Heart right ventricle (tissue), 16 donors: ENCODE measurements at regions not wholly inside any gene's neighbourhood (a gene's known extent, or its start where the extent isn't known, plus 50 kb on each side); places are given as distances from the start of the nearest gene placed in this dataset.

Experiments
- ATAC-seq, 8 donors: fragments of 200-7000 bp; cut with Tn5 transposase; one replicate each; pipeline ENCODE4 v1.9.1; 2020; ENCODE audit warnings: mild to moderate bottlenecking in 8 of 8, moderate library complexity in 8 of 8, moderate number of reproducible peaks in 1 of 8
- DNase-seq, 2 donors: peaks; one replicate each; pipeline ENCODE4 v3.0.0-alpha.2; 2020
- H3K27ac ChIP-seq, 10 donors: fragments of 200-600 bp; sonication (generic) in 2 of 10; one replicate each; pipeline versions ENCODE4 v1.5.0 to v1.8.0; 2020 to 2022; ENCODE audit warnings: mild to moderate bottlenecking in 3 of 10
- H3K27me3 ChIP-seq, 7 donors: fragments of 200-600 bp; one replicate each; pipeline ENCODE4 v1.8.0; 2021 to 2022; ENCODE audit warnings: mild to moderate bottlenecking in 2 of 7
- H3K36me3 ChIP-seq, 9 donors: fragments of 200-600 bp; sonication (generic) in 1 of 9; one replicate each; pipeline versions ENCODE4 v1.5.0 to v1.8.0; 2020 to 2022; ENCODE audit warnings: mild to moderate bottlenecking in 2 of 9
- H3K4me1 ChIP-seq, 9 donors: fragments of 200-600 bp; sonication (generic) in 1 of 9; one replicate each; pipeline versions ENCODE4 v1.5.0 to v1.8.0; 2020 to 2022; ENCODE audit warnings: mild to moderate bottlenecking in 4 of 9
- H3K4me3 ChIP-seq, 10 donors: fragments of 200-600 bp; sonication (generic) in 2 of 10; one replicate each; pipeline versions ENCODE4 v1.5.0 to v1.8.0; 2020 to 2022; ENCODE audit warnings: mild to moderate bottlenecking in 7 of 10, moderate library complexity in 2 of 10
- H3K9me3 ChIP-seq, 11 donors: fragments of 200-600 bp in 10 of 11; sonication (generic) in 2 of 11; one replicate each; pipeline versions ENCODE4 v1.5.0 to v1.8.0; 2013 to 2022; ENCODE audit warnings: mild to moderate bottlenecking in 2 of 11, control low read depth in 1 of 11, moderate library complexity in 1 of 11
- WGBS, 2 donors: extraction: QIAGEN DNeasy Blood & Tissue Kit; methylation state at CpG; one replicate each; pipeline ENCODE4 v1.1.7; 2013; ENCODE audit warnings: inconsistent platforms in 1 of 2; 5-methylcytosine and 5-hydroxymethylcytosine counted together
- intact Hi-C, 10 donors: fragments of 100-400 bp; cut with DNase I; formaldehyde crosslinking; loops; one replicate each; pipeline versions ENCODE4 v1.11.1 to v1.14.2; 2022
- TF ChIP-seq, protein P1 (sequence below), 9 donors: fragments of 200-600 bp; sonication (generic) in 2 of 9; IDR thresholded peaks; one replicate each; pipeline versions ENCODE4 v1.5.0 to v1.8.0; 2021 to 2022; ENCODE audit warnings: antibody characterized with exemption in 9 of 9, mild to moderate bottlenecking in 5 of 9, moderate library complexity in 1 of 9
- donor health status: Arrhythmogenic right ventricular cardiomyopathy.
- donor health status: ischemic (EF 13 %, LVEDD 7.1; RV severe dilation, severe dysfunction).
- donor health status: healthy with polysubstance abuse.
- donor health status: DM: no; HTN: yes; CAD: no.
- donor health status: DM: no; HTN: no; CAD: no.
- donor health status: ischemic (EF 25% LVEDD 6.9; RV normal size, moderate dysfunction).
- donor health status: ischemic (EF 25% LVEDD 5.7; RV mildly dilated, moderate dysfunction).
- donor health status: healthy.
- donor health status: DM: yes; HTN: yes; CAD: no.
- donor health status: Ischemic cardiomyopathy.
- donor health status: ischemic (EF 35%, LVEDD 5.7; RV mildly dilated, moderate dysfunction).
- donor health status: nonischemic (EF 11% LVEDD 7.7; RV severe dilation, severe dysfunction).
- donor health status: DM: yes; HTN: yes; CAD: no.
- donor health status: PGD.
- donor health status: ischemic (EF 29% LVEDD 5.4; RV normal size, mild dysfunction).
- donor health status: nonischemic (EF 23%, LVEDD 6.1; RV moderate dilation, normal function).

DNA sequence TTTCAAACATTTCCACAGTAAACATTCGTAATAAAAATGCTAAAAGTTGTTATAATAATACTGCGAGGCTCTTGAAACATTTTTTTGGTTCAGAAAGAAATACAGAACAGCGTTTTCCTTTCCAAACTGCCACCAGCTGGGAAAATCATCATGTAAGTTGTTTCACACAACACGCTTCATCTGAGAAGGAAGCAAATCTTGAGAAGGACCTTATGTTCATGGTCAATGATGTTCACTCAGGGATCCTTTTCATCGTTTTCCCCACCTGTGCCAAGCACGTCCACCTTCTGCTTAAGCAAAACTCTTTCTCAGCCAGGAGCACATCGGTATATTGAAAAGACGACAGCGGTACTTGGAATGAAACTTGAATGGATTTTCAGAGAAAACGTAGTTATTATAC lies 274.5 kb upstream of the ELAC2 start:
- Histone ChIP-seq H3K4me3 (no peak overlapping the region), H3K9me3 (no peaks in the 10 kb centered on the region), H3K36me3 (no peaks in the 10 kb centered on the region), H3K27ac (peak overlapping the region in 4 of 10 donors; percentile 17 to 53 (median 26)), H3K4me1 (no peaks in the 10 kb centered on the region), H3K27me3 (no peaks in the 10 kb centered on the region)
- WGBS, 2 donors = 73 to 81% methylated on average over 10 of the region's 10 CpGs
- ATAC-seq (peak in 2 of 8 donors; percentile 37 to 53), DNase-seq (peak in 1 of 2 donors; percentile 5)
- intact Hi-C loops = no loop called here
- TF ChIP-seq, protein P1, sequence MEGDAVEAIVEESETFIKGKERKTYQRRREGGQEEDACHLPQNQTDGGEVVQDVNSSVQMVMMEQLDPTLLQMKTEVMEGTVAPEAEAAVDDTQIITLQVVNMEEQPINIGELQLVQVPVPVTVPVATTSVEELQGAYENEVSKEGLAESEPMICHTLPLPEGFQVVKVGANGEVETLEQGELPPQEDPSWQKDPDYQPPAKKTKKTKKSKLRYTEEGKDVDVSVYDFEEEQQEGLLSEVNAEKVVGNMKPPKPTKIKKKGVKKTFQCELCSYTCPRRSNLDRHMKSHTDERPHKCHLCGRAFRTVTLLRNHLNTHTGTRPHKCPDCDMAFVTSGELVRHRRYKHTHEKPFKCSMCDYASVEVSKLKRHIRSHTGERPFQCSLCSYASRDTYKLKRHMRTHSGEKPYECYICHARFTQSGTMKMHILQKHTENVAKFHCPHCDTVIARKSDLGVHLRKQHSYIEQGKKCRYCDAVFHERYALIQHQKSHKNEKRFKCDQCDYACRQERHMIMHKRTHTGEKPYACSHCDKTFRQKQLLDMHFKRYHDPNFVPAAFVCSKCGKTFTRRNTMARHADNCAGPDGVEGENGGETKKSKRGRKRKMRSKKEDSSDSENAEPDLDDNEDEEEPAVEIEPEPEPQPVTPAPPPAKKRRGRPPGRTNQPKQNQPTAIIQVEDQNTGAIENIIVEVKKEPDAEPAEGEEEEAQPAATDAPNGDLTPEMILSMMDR (IDR thresholded peaks at IDR 0.05) = no peak

DNA sequence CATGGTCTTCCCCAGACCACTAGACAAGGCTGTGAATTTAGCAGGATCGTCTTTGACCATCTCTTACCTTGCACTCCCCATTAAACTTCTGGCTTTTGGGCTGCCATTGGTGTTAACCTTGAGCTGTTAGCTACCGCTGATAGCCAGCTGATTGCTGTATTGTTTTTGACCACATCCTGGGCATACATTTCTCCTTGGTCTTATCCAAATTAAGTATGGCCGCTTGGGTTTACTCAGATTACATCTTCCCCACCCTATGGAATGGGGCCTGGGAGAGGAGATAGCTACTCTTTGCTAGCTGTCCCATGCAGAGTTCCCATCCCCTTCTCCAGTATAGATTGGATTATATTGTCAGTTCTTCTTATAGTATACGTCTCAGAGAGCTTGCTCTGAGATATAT lies 270.4 kb upstream of the ELAC2 start:
- H3K36me3 ChIP-seq = no peaks in the 10 kb centered on the region
- H3K9me3 ChIP-seq = no peaks in the 10 kb centered on the region
- ATAC-seq = no peak

DNA sequence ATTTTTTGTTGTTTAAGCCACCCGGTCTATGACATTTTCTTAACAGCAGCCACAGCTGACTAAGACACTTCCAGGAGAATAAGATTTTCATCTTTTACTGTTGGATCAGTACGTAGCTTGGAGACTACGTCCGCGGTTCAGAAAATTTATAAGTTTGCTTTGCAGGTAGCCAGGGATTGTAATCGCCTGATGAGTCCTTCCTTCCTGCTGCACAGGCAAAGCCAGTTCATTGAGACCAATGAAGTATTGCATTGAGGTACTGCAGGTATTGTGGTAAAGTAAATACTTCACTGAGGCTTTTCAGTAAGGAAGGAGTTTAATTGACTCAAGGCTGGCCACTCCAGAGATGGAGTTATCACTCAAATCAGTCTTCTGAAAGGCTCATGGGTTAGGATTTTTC lies 269.4 kb upstream of the ELAC2 start:
- DNase-seq (no peak), ATAC-seq (no peak)
- Histone ChIP-seq H3K4me3 (no peak overlapping the region), H3K4me1 (no peaks in the 10 kb centered on the region), H3K27me3 (no peaks in the 10 kb centered on the region), H3K27ac (no peak overlapping the region), H3K9me3 (no peaks in the 10 kb centered on the region), H3K36me3 (no peaks in the 10 kb centered on the region)
- 79% methylated on average over 6 of the region's 6 CpGs for WGBS, 2 donors
- intact Hi-C loops = no loop called here
- TF ChIP-seq, protein P1 (IDR thresholded peaks at IDR 0.05) = no peak

More for the DNA sequence above, 270.4 kb upstream of the ELAC2 start:
- TF ChIP-seq, protein P1 (IDR thresholded peaks at IDR 0.05) = no peak
- no peak for DNase-seq
- intact Hi-C loops = no loop called here
- no peaks in the 10 kb centered on the region for H3K4me1 ChIP-seq
- WGBS, 2 donors = 77 to 83% methylated on average over 4 of the region's 4 CpGs
- no peak overlapping the region for H3K27ac ChIP-seq
- H3K27me3 ChIP-seq = no peaks in the 10 kb centered on the region
- H3K4me3 ChIP-seq = no peak overlapping the region

DNA sequence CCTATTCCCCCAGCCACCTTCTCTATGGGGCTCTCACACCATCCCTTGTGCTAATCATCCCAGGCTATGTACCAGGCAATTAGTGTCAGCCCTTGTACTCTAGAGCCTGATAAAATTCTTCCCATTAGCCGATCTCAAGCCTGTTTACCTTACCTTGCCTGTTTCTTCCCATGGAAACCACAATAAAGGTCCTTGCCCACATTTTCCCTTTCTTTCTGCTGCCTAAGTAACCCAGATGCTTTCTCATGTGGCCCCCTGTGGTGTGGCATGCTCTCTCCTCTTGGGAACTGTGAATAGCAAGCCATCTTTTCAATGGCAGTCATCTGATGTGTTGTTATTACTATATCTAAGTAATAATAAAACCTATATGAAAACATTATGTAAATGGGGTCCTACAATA lies 265.8 kb upstream of the ELAC2 start:
- no peaks in the 10 kb centered on the region for H3K4me1 ChIP-seq
- TF ChIP-seq, protein P1 (IDR thresholded peaks at IDR 0.05) = no peak
- H3K27me3 ChIP-seq = no peaks in the 10 kb centered on the region
- H3K9me3 ChIP-seq = peaks cover 0 to 6% (median 0%) of the 10 kb centered on the region in 11 donors
- intact Hi-C loops = no loop called here
- H3K4me3 ChIP-seq = no peak overlapping the region
- DNase-seq (no peak), ATAC-seq (no peak)
- 44 to 51% methylated on average over 1 of the region's 1 CpG for WGBS, 2 donors
- H3K27ac ChIP-seq = no peak overlapping the region
- no peaks in the 10 kb centered on the region for H3K36me3 ChIP-seq
